GF-D8 (cell line): ENCODE measurements at regions not wholly inside any gene's neighbourhood (a gene's known extent, or its start where the extent isn't known, plus 50 kb on each side); places are given as distances from the start of the nearest gene placed in this dataset.

Source experiments
- DNase-seq: peaks from one replicate; lab custom pipeline; 2025; lab: John Stamatoyannopoulos, UW

GRCh38 chr2:43055086-43055912 lies 171.1 kb downstream of the ZFP36L2 start:
- DNase-seq: no peak

GRCh38 chr2:43054367-43054766 lies 172.0 kb downstream of the ZFP36L2 start:
- DNase-seq: no peak

GRCh38 chr2:43052944-43053306 lies 173.5 kb downstream of the ZFP36L2 start:
- DNase-seq: no peak

- no peak for DNase-seq
Measured at GRCh38 chr2:43052204-43052943, 174.0 kb downstream of the ZFP36L2 start.

- no peak for DNase-seq
Measured at GRCh38 chr2:43051338-43051737, 175.1 kb downstream of the ZFP36L2 start.

- DNase-seq: no peak
Measured at GRCh38 chr2:43050866-43051265, 175.5 kb downstream of the ZFP36L2 start.

GRCh38 chr2:43049836-43050801 lies 176.3 kb downstream of the ZFP36L2 start:
- no peak for DNase-seq

GRCh38 chr2:43047187-43047780 lies 179.1 kb downstream of the ZFP36L2 start:
- no peak for DNase-seq

- no peak for DNase-seq
Measured at GRCh38 chr2:43045866-43046265, 180.5 kb downstream of the ZFP36L2 start.

- no peak for DNase-seq
Measured at GRCh38 chr2:43044093-43044681, 182.2 kb downstream of the ZFP36L2 start.

- no peak for DNase-seq
Measured at GRCh38 chr2:43043553-43043870, 182.9 kb downstream of the ZFP36L2 start.

GRCh38 chr2:43041661-43042360 lies 184.6 kb downstream of the ZFP36L2 start:
- DNase-seq: no peak

- no peak for DNase-seq
Measured at GRCh38 chr2:43041173-43041591, 185.2 kb downstream of the ZFP36L2 start.

GRCh38 chr2:43040084-43040854 lies 186.1 kb downstream of the ZFP36L2 start:
- DNase-seq: no peak

GRCh38 chr2:43039376-43040080 lies 186.9 kb downstream of the ZFP36L2 start:
- DNase-seq: no peak

GRCh38 chr2:43038696-43039094 lies 187.7 kb downstream of the ZFP36L2 start:
- no peak for DNase-seq

- no peak for DNase-seq
Measured at GRCh38 chr2:43038034-43038695, 188.2 kb downstream of the ZFP36L2 start.

GRCh38 chr2:43035922-43036321 lies 190.5 kb downstream of the ZFP36L2 start:
- no peak for DNase-seq

GRCh38 chr2:43034921-43035320 lies 191.5 kb downstream of the ZFP36L2 start:
- DNase-seq: no peak
